Dendritic cell treated with granulocyte-macrophage colony-stimulating factor and Interleukin-4, amounts not matched to agents 40 ng/mL and 50 ng/mL, for 4 days (primary cell): ENCODE measurements at regions not wholly inside any gene's neighbourhood (a gene's known extent, or its start where the extent isn't known, plus 50 kb on each side); places are given as distances from the start of the nearest gene placed in this dataset.
"Not testable (repeated sequence)": the region's sequence is repeated elsewhere in the genome, so short reads cannot be mapped to it uniquely, and the experiment has no call there.

ENCODE experiments used
- H3K27ac Mint-ChIP-seq: one replicate; pipeline ENCODE4 v1.8.0; 2022; ENCODE audit warnings: mild to moderate bottlenecking, mixed read lengths
- H3K27me3 Mint-ChIP-seq: one replicate; pipeline ENCODE4 v1.8.0; 2022; ENCODE audit warnings: mild to moderate bottlenecking, mixed read lengths
- H3K36me3 Mint-ChIP-seq: one replicate; pipeline ENCODE4 v1.8.0; 2022; ENCODE audit warnings: low read depth, mixed read lengths
- H3K4me1 Mint-ChIP-seq: one replicate; pipeline ENCODE4 v1.8.0; 2022; ENCODE audit warnings: low read depth, mixed read lengths
- H3K4me3 Mint-ChIP-seq: one replicate; pipeline ENCODE4 v1.8.0; 2022; ENCODE audit warnings: mild to moderate bottlenecking, moderate library complexity, mixed read lengths
- H3K9me3 Mint-ChIP-seq: one replicate; pipeline ENCODE4 v1.8.0; 2022; ENCODE audit warnings: mixed read lengths
- intact Hi-C: fragments of 100-400 bp; cut with micrococcal nuclease; formaldehyde crosslinking; loops from one replicate; pipeline ENCODE4 v1.15.0; 2022

- H3K27me3 Mint-ChIP-seq, H3K9me3 Mint-ChIP-seq, intact Hi-C loops, H3K4me3 Mint-ChIP-seq, H3K4me1 Mint-ChIP-seq, H3K36me3 Mint-ChIP-seq, H3K27ac Mint-ChIP-seq: not testable (repeated sequence)
Observed at GRCh38 chr10:42281896-42282295, 356.5 kb downstream of the ZNF33B start.

- intact Hi-C loops, H3K36me3 Mint-ChIP-seq, H3K27ac Mint-ChIP-seq, H3K27me3 Mint-ChIP-seq, H3K9me3 Mint-ChIP-seq, H3K4me1 Mint-ChIP-seq, H3K4me3 Mint-ChIP-seq: not testable (repeated sequence)
Observed at GRCh38 chr10:42269788-42270187, 368.6 kb downstream of the ZNF33B start.

DNA sequence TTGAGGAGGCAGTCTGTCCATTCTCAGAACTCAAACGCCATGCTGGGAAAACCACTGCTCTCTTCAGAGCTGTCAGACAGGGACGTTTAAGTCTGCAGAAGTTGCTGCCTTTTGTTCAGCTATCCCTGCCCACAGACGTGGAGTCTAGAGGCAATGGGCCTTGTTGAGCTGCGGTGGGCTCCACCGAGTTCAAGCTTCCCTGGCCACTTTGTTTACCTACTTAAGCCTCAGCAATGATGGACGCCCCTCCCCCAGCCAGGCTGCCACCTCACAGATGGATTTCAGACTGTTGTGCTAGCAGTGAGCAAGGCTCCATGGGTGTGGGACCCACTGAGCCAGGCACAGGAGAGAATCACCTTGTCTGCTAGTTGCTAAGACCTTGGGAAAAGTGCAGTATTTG is 375.1 kb downstream of the ZNF33B start:
- peaks cover 32% of the 10 kb centered on the region for H3K9me3 Mint-ChIP-seq
- intact Hi-C loops, result not testable (repeated sequence)

GRCh38 chr10:42243002-42243401 is 395.4 kb downstream of the ZNF33B start:
- H3K27me3 Mint-ChIP-seq, result peaks cover 45% of the 10 kb centered on the region
- H3K4me1 Mint-ChIP-seq, H3K27ac Mint-ChIP-seq, H3K4me3 Mint-ChIP-seq, H3K36me3 Mint-ChIP-seq, H3K9me3 Mint-ChIP-seq, intact Hi-C loops: not testable (repeated sequence)

More for the DNA sequence above, 375.1 kb downstream of the ZNF33B start:
- H3K4me1 Mint-ChIP-seq, H3K36me3 Mint-ChIP-seq, H3K27me3 Mint-ChIP-seq, H3K27ac Mint-ChIP-seq, H3K4me3 Mint-ChIP-seq: not testable (repeated sequence)

GRCh38 chr10:42242135-42242805 is 396.1 kb downstream of the ZNF33B start:
- Mint-ChIP-seq H3K27me3 (peaks cover 45% of the 10 kb centered on the region), H3K36me3 (no peaks in the 10 kb centered on the region), H3K4me3 (no peak overlapping the region), H3K27ac (no peak overlapping the region), H3K9me3 (no peaks in the 10 kb centered on the region), H3K4me1 (no peaks in the 10 kb centered on the region)
- intact Hi-C loops, result no loop called here

DNA sequence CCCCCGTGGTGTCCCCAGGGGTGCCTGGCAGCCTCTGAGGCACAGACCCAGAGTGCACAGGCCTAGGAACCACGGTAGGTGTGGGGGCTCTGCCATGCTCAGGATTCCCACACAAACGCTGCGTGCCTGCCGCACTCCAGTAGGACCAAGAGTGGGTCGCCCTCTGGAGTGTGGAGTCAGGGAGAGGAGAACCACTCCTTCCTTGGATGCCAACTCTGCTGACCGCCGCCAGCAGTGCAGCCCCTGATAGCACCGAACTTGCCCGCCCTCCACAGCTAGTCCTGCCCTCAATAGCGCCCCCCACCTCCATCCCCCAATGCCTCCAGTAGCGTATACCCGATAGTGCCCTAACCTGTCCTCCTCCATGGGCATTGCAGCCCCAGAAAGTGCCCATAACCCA is 402.0 kb downstream of the ZNF33B start:
- H3K27me3 Mint-ChIP-seq, H3K36me3 Mint-ChIP-seq, intact Hi-C loops, H3K4me1 Mint-ChIP-seq, H3K27ac Mint-ChIP-seq, H3K4me3 Mint-ChIP-seq: not testable (repeated sequence)
- peaks cover 35% of the 10 kb centered on the region for H3K9me3 Mint-ChIP-seq

GRCh38 chr10:42235736-42236135 is 402.6 kb downstream of the ZNF33B start:
- H3K4me3 Mint-ChIP-seq, H3K27ac Mint-ChIP-seq, H3K4me1 Mint-ChIP-seq, H3K36me3 Mint-ChIP-seq, H3K27me3 Mint-ChIP-seq, intact Hi-C loops: not testable (repeated sequence)
- H3K9me3 Mint-ChIP-seq, result peaks cover 38% of the 10 kb centered on the region

DNA sequence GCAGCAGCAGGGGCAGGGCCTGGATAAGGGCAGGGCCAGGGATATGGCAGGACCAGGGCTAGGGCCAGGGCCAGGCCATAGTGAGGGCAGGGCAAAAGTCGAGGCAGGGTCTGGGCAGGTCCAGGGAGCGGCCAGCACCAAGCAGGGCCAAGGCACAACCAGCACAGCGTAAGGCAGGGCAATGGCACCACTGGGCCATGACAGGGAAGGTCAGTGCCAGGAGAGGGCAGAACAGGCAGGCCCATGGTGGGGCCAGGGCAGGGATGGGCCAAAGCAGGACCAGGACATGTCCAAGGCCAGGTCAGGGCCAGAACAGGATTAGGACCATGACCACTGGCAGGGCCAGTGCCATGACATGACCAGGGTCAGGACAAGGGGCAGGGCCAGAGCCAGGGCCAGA is 403.1 kb downstream of the ZNF33B start:
- intact Hi-C loops, H3K36me3 Mint-ChIP-seq: not testable (repeated sequence)
- H3K9me3 Mint-ChIP-seq, result peaks cover 40% of the 10 kb centered on the region

DNA sequence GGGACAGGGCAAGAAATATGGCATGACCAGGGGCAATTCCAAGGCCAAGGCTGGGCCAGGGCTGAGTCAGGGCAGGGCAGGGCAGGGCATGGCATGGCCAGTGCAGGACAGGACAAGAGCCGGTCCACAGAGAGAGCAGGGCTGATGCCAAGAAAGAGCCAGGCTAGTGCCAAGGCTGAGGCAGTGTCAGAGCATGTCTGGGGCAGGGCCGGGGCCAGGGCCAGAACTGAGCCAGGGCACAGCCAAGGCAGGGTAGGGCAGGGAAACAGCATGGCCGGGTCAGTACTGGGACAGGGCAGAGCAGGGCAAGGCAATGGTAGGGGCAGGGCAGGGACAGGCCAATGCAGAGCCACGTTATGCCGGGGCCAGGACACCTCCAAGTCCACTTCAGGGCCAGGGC is 403.9 kb downstream of the ZNF33B start:
- H3K27me3 Mint-ChIP-seq, H3K4me3 Mint-ChIP-seq, H3K36me3 Mint-ChIP-seq, intact Hi-C loops, H3K27ac Mint-ChIP-seq, H3K4me1 Mint-ChIP-seq: not testable (repeated sequence)
- peaks cover 40% of the 10 kb centered on the region for H3K9me3 Mint-ChIP-seq

More for the DNA sequence above, 403.1 kb downstream of the ZNF33B start:
- not testable (repeated sequence) for H3K27ac Mint-ChIP-seq, H3K4me3 Mint-ChIP-seq, H3K4me1 Mint-ChIP-seq, H3K27me3 Mint-ChIP-seq

DNA sequence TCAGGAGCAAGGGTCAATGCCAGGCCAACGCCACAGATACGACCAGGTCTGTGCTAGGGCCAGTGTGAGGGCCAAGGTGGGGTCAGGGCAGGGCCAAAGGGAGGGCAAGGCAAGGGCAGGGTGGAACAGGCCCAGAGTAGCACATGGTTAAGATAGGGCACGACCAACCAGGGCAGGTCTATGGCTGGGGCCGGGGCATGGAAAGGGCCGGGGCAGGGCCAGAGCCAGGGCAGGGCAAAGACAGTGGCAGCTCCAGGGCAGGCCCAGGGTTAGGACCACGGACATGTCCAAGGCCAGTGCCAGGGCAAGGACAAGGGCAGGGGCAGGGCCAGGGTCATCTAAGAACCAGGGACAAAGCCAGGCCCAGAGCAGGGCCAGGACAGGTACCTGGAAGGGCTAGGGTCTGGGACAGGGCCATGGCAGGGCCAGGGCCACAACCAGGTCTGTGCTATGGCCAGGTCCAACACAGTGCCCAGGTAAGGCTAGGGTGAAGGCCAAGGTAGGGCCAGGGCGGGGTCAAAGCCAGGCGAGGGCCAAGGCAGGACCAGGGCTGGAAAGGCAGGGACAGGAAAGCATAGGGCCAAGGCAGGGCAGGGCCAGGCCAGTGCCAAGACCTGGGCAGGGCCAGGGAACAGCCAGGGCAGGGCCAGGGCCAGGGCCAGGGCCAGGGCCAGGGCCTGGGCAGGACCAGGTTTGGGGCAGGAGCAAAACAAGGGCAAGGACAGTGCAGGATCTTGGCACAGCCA is 404.7 kb downstream of the ZNF33B start:
- H3K36me3 Mint-ChIP-seq, H3K4me3 Mint-ChIP-seq, H3K4me1 Mint-ChIP-seq, intact Hi-C loops, H3K27me3 Mint-ChIP-seq, H3K27ac Mint-ChIP-seq: not testable (repeated sequence)
- peaks cover 43% of the 10 kb centered on the region for H3K9me3 Mint-ChIP-seq

DNA sequence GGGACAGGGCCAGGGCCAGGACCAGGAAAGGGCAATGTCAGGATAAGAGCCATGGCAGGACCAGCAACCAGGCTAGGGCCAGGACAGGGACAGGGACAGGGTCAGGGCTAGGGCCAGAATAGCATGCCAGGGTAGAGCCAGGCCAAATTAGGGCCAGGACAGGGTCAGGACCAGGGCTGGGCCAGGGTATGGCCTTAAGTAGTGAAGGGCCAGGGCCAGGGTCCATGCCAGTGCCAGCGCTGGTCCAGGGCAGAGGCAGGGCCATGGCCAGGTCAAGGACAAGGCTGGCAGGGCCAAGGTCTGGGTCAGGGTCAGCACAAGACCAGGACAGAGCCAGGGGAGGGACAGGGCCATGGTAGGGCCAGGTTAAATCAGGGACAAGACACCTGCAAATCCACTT is 405.4 kb downstream of the ZNF33B start:
- H3K4me1 Mint-ChIP-seq, H3K36me3 Mint-ChIP-seq, H3K27me3 Mint-ChIP-seq, H3K4me3 Mint-ChIP-seq, intact Hi-C loops, H3K27ac Mint-ChIP-seq: not testable (repeated sequence)
- H3K9me3 Mint-ChIP-seq, result peaks cover 50% of the 10 kb centered on the region

DNA sequence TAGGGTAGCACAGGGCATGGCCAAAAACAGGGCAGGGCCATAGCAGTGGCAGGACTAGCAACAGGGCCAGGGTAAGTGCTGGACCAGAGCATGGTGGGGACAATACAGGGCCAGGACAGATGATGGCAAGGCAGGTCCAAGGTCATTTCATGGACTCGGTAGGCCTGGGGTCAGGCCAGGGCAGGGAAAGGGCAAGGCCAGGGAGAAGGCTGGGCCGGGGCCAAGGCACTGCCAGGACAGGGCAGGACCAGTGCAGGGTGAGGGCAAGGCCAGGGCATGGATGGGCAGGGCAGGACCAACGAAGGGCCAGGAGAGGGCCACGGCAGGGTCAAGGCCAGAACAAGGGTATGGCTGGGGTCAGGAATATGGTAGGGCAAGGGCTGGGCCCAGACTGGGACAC is 407.6 kb downstream of the ZNF33B start:
- intact Hi-C loops, H3K4me1 Mint-ChIP-seq, H3K27me3 Mint-ChIP-seq: not testable (repeated sequence)

GRCh38 chr10:42230115-42230514 is 408.3 kb downstream of the ZNF33B start:
- H3K4me3 Mint-ChIP-seq, H3K36me3 Mint-ChIP-seq, H3K4me1 Mint-ChIP-seq, H3K27ac Mint-ChIP-seq, H3K27me3 Mint-ChIP-seq, intact Hi-C loops: not testable (repeated sequence)
- peaks cover 64% of the 10 kb centered on the region for H3K9me3 Mint-ChIP-seq

More for the DNA sequence above, 407.6 kb downstream of the ZNF33B start:
- not testable (repeated sequence) for H3K36me3 Mint-ChIP-seq, H3K4me3 Mint-ChIP-seq, H3K27ac Mint-ChIP-seq
- peaks cover 64% of the 10 kb centered on the region for H3K9me3 Mint-ChIP-seq

GRCh38 chr10:42227859-42228258 is 410.5 kb downstream of the ZNF33B start:
- H3K36me3 Mint-ChIP-seq, H3K27ac Mint-ChIP-seq, H3K27me3 Mint-ChIP-seq, H3K4me1 Mint-ChIP-seq, H3K4me3 Mint-ChIP-seq, intact Hi-C loops: not testable (repeated sequence)
- H3K9me3 Mint-ChIP-seq, result peaks cover 43% of the 10 kb centered on the region

GRCh38 chr10:42193588-42193987 is 444.8 kb downstream of the ZNF33B start:
- H3K27ac Mint-ChIP-seq, H3K4me1 Mint-ChIP-seq, H3K36me3 Mint-ChIP-seq, H3K9me3 Mint-ChIP-seq, H3K4me3 Mint-ChIP-seq, intact Hi-C loops: not testable (repeated sequence)
- H3K27me3 Mint-ChIP-seq, result peaks cover 10% of the 10 kb centered on the region
